GM12865 (cell line): ENCODE measurements at regions not wholly inside any gene's neighbourhood (a gene's known extent, or its start where the extent isn't known, plus 50 kb on each side); places are given as distances from the start of the nearest gene placed in this dataset.

Experiments
- DNase-seq: peaks from one replicate; pipeline ENCODE4 v3.0.0; 2010; ENCODE audit warnings: low read depth
- H3K4me3 ChIP-seq: 2 replicates; pipeline ENCODE4 v1.5.1; 2011; ENCODE audit warnings: mild to moderate bottlenecking, low read depth, low read length, control low read depth
- TF ChIP-seq, protein P1 (sequence below): IDR thresholded peaks from 2 replicates; pipeline ENCODE4 v1.5.1; 2011; ENCODE audit warnings: low read length, control low read depth, low read depth, inconsistent platforms; ENCODE audit not compliant: insufficient read depth; ENCODE audit errors: missing control alignments

GRCh38 chr6:21740376-21741124, 147.0 kb downstream of the SOX4 start:
- no peak overlapping the region for H3K4me3 ChIP-seq
- DNase-seq: no peak
- TF ChIP-seq, protein P1, sequence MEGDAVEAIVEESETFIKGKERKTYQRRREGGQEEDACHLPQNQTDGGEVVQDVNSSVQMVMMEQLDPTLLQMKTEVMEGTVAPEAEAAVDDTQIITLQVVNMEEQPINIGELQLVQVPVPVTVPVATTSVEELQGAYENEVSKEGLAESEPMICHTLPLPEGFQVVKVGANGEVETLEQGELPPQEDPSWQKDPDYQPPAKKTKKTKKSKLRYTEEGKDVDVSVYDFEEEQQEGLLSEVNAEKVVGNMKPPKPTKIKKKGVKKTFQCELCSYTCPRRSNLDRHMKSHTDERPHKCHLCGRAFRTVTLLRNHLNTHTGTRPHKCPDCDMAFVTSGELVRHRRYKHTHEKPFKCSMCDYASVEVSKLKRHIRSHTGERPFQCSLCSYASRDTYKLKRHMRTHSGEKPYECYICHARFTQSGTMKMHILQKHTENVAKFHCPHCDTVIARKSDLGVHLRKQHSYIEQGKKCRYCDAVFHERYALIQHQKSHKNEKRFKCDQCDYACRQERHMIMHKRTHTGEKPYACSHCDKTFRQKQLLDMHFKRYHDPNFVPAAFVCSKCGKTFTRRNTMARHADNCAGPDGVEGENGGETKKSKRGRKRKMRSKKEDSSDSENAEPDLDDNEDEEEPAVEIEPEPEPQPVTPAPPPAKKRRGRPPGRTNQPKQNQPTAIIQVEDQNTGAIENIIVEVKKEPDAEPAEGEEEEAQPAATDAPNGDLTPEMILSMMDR: no peak

- TF ChIP-seq, protein P1: no peak
- DNase-seq: no peak
- no peak overlapping the region for H3K4me3 ChIP-seq
These were observed 147.9 kb downstream of the SOX4 start for GRCh38 chr6:21741221-21742109.

DNA sequence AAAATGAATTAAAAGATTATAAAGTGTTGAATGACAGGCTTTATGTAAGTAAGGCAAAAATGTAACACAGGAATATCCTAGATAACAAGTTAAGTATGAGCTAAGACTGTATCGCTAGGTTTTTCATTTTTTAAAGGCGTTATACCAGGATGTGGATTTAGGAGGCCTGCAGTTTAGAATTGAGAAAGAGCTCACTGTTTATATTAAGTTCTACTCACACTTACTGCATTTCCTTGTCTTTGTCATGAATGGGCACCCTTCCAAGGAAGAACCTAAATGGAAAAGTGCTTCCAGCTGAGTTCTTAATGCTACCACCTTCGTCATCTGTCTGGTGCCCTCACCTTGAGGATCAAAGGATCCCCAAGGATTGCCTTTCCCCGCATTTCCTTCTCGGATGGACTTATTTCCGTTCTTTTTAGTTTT, 148.7 kb downstream of the SOX4 start:
- no peak for DNase-seq
- TF ChIP-seq, protein P1: no peak
- H3K4me3 ChIP-seq: no peak overlapping the region

DNA sequence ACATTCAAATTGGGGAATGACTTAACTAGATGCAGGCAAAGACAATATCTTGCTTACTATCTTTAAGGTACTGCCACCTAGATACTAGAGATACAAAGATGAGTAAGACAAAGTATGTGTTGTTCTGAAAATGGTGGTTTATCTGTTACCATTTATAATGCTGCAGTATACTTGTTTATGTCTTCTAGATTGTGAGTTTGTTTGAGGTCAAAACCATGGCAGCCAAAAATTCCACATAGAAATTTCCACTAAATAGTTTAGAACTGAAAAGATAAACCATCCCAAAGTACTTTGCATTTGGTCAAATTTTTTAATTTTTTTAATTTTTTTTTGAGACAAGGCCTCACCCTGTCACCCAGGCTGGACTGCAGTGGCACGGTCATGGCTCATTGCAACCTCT, 150.8 kb downstream of the SOX4 start:
- no peak for DNase-seq
- TF ChIP-seq, protein P1: no peak
- no peak overlapping the region for H3K4me3 ChIP-seq

GRCh38 chr6:21745543-21746337, 152.2 kb downstream of the SOX4 start:
- no peak for DNase-seq
- no peak overlapping the region for H3K4me3 ChIP-seq
- TF ChIP-seq, protein P1: no peak

DNA sequence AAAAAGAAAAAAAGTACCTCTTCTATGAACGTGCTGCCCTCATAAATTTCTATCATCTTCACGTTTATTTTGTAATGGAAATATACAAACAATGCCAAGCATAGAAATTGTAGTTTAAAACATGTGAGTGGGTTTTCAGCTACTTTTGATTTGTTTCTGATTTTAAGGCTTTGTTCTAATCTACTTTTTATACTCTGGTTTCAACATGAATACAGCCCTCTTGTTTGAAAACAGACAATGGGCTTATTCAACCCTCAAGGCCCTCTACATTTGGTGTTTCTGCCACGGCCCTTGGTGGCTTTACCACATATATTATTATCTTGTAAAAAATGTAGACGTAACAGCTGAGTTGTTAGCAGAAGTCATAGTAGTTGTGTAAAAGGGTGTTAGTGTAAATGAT, 153.9 kb downstream of the SOX4 start:
- H3K4me3 ChIP-seq: no peak overlapping the region
- TF ChIP-seq, protein P1: no peak
- no peak for DNase-seq
